COLO668 (cell line): ENCODE measurements at regions not wholly inside any gene's neighbourhood (a gene's known extent, or its start where the extent isn't known, plus 50 kb on each side); places are given as distances from the start of the nearest gene placed in this dataset.
"Not testable (repeated sequence)": the region's sequence is repeated elsewhere in the genome, so short reads cannot be mapped to it uniquely, and the experiment has no call there.

Experiments used
- DNase-seq: peaks from one replicate; lab custom pipeline; 2025; ENCODE audit not compliant: unreplicated experiment; lab: John Stamatoyannopoulos, UW

- no peak for DNase-seq
Observed at GRCh38 chr12:124129132-124129531, 156.1 kb downstream of the ZNF664 start.

GRCh38 chr12:124130691-124131591 is 157.9 kb downstream of the ZNF664 start:
- DNase-seq = peak; percentile 79

- no peak for DNase-seq
Observed at GRCh38 chr12:124131659-124132058, 158.6 kb downstream of the ZNF664 start.

GRCh38 chr12:124132530-124132929 is 159.5 kb downstream of the ZNF664 start:
- no peak for DNase-seq

GRCh38 chr12:124136796-124137195 is 158.1 kb upstream of the RFLNA start:
- DNase-seq = no peak

GRCh38 chr12:124140944-124141486 is 153.9 kb upstream of the RFLNA start:
- no peak for DNase-seq

GRCh38 chr12:124141611-124142010 is 153.3 kb upstream of the RFLNA start:
- DNase-seq = not testable (repeated sequence)

GRCh38 chr12:124142395-124143035 is 152.4 kb upstream of the RFLNA start:
- no peak for DNase-seq

- no peak for DNase-seq
Observed at GRCh38 chr12:124143726-124144125, 151.2 kb upstream of the RFLNA start.

- DNase-seq = no peak
Observed at GRCh38 chr12:124144531-124145194, 150.2 kb upstream of the RFLNA start.

GRCh38 chr12:124147027-124147426 is 147.9 kb upstream of the RFLNA start:
- DNase-seq = no peak

- no peak for DNase-seq
Observed at GRCh38 chr12:124147575-124147974, 147.3 kb upstream of the RFLNA start.

- no peak for DNase-seq
Observed at GRCh38 chr12:124148481-124149273, 146.2 kb upstream of the RFLNA start.

- DNase-seq = no peak
Observed at GRCh38 chr12:124149287-124149686, 145.6 kb upstream of the RFLNA start.

- no peak for DNase-seq
Observed at GRCh38 chr12:124150168-124150567, 144.7 kb upstream of the RFLNA start.

- DNase-seq = no peak
Observed at GRCh38 chr12:124151583-124151982, 143.3 kb upstream of the RFLNA start.

GRCh38 chr12:124152731-124153130 is 142.2 kb upstream of the RFLNA start:
- no peak for DNase-seq

- DNase-seq = no peak
Observed at GRCh38 chr12:124153392-124153791, 141.5 kb upstream of the RFLNA start.

GRCh38 chr12:124157406-124157805 is 137.5 kb upstream of the RFLNA start:
- DNase-seq = no peak

- DNase-seq = no peak
Observed at GRCh38 chr12:124159655-124160054, 135.2 kb upstream of the RFLNA start.
